ENCODE measurements at regions not wholly inside any gene's neighbourhood (a gene's known extent, or its start where the extent isn't known, plus 50 kb on each side); places are given as distances from the start of the nearest gene placed in this dataset.
A peak's percentile ranks its signal among the peaks of the same experiment; 100 is the strongest.

GRCh38 chr12:98418357-98419075 lies 96.9 kb upstream of the TMPO start:
- dilution Hi-C loops (cut with MboI; ENCODE audit: extremely low pct_ligation_motif_present, low sequenced_read_pairs): no loop called here
- DNase-seq (ENCODE audit: low read depth, low spot score): peak; percentile 84
- H3K4me3 ChIP-seq (ENCODE audit: control insufficient read depth in 2 of 3, extremely low read depth in 1 of 3, insufficient read depth in 2 of 3, low read depth in 1 of 3, low read length in 3 of 3): peak overlapping the region in 2 of 3 experiments; percentile 7 to 30
- peak overlapping the region; percentile 22 for H3K27ac ChIP-seq (ENCODE audit: control insufficient read depth, insufficient read depth, low read length)
- TF ChIP-seq CTCF (optimal IDR thresholded peaks at IDR 0.05 in 1 of 3, IDR thresholded peaks at IDR 0.05 in 1 of 3, conservative IDR thresholded peaks at IDR 0.05 in 1 of 3; ENCODE audit: extremely low read depth in 1 of 3, insufficient read depth in 2 of 3, low read length in 3 of 3) (no peak), EZH2 (IDR thresholded peaks at IDR 0.05; ENCODE audit: low read length) (no peak)
- no peaks in the 10 kb centered on the region for H3K27me3 ChIP-seq (ENCODE audit: control insufficient read depth, extremely low read depth, insufficient read depth, low read length)
- no peaks in the 10 kb centered on the region for H4K20me1 ChIP-seq (ENCODE audit: control insufficient read depth, extremely low read depth, insufficient read depth, low read length)
- peaks cover 10% of the 10 kb centered on the region for H3K4me1 ChIP-seq (ENCODE audit: control insufficient read depth, extremely low read depth, insufficient read depth, low read length)
- H3K36me3 ChIP-seq (ENCODE audit: control insufficient read depth in 2 of 2, extremely low read depth in 1 of 2, insufficient read depth in 2 of 2, low read length in 2 of 2): no peaks in the 10 kb centered on the region
- H3K79me2 ChIP-seq (ENCODE audit: control insufficient read depth, insufficient read depth, low read length): no peaks in the 10 kb centered on the region
- no peaks in the 10 kb centered on the region for H3K9me1 ChIP-seq (ENCODE audit: control insufficient read depth, extremely low read depth, insufficient read depth, low read length)
- peak overlapping the region; percentile 67 for H3K4me2 ChIP-seq (ENCODE audit: control insufficient read depth, extremely low read depth, insufficient read depth, low read depth, low read length)
- no peak overlapping the region for H2AFZ ChIP-seq (ENCODE audit: control insufficient read depth, low read length)
- H3K9ac ChIP-seq (ENCODE audit: control insufficient read depth, extremely low read depth, insufficient read depth, low read length): no peak overlapping the region
- FAIRE-seq: peak; percentile 32
- no peaks in the 10 kb centered on the region for H3K9me3 ChIP-seq (ENCODE audit: control insufficient read depth, low read depth, low read length)

- Histone ChIP-seq H3K36me3 (ENCODE audit: control insufficient read depth in 2 of 2, extremely low read depth in 1 of 2, insufficient read depth in 2 of 2, low read length in 2 of 2) (no peaks in the 10 kb centered on the region), H3K9me3 (ENCODE audit: control insufficient read depth, low read depth, low read length) (no peaks in the 10 kb centered on the region), H3K27me3 (ENCODE audit: control insufficient read depth, extremely low read depth, insufficient read depth, low read length) (no peaks in the 10 kb centered on the region), H4K20me1 (ENCODE audit: control insufficient read depth, extremely low read depth, insufficient read depth, low read length) (no peaks in the 10 kb centered on the region), H3K4me2 (ENCODE audit: control insufficient read depth, extremely low read depth, insufficient read depth, low read depth, low read length) (peak overlapping the region; percentile 67), H3K9me1 (ENCODE audit: control insufficient read depth, extremely low read depth, insufficient read depth, low read length) (no peaks in the 10 kb centered on the region), H3K9ac (ENCODE audit: control insufficient read depth, extremely low read depth, insufficient read depth, low read length) (no peak overlapping the region), H3K79me2 (ENCODE audit: control insufficient read depth, insufficient read depth, low read length) (no peaks in the 10 kb centered on the region), H3K4me3 (ENCODE audit: control insufficient read depth in 2 of 3, extremely low read depth in 1 of 3, insufficient read depth in 2 of 3, low read depth in 1 of 3, low read length in 3 of 3) (peak overlapping the region in 1 of 3 experiments; percentile 7), H3K27ac (ENCODE audit: control insufficient read depth, insufficient read depth, low read length) (no peak overlapping the region), H2AFZ (ENCODE audit: control insufficient read depth, low read length) (no peak overlapping the region), H3K4me1 (ENCODE audit: control insufficient read depth, extremely low read depth, insufficient read depth, low read length) (peaks cover 10% of the 10 kb centered on the region)
- dilution Hi-C loops (cut with MboI; ENCODE audit: extremely low pct_ligation_motif_present, low sequenced_read_pairs): no loop called here
- FAIRE-seq (no peak), DNase-seq (ENCODE audit: low read depth, low spot score) (no peak)
- no peak for TF ChIP-seq CTCF (optimal IDR thresholded peaks at IDR 0.05 in 1 of 3, IDR thresholded peaks at IDR 0.05 in 1 of 3, conservative IDR thresholded peaks at IDR 0.05 in 1 of 3; ENCODE audit: extremely low read depth in 1 of 3, insufficient read depth in 2 of 3, low read length in 3 of 3)
- no peak for TF ChIP-seq EZH2 (IDR thresholded peaks at IDR 0.05; ENCODE audit: low read length)
Measured at GRCh38 chr12:98419081-98419794, 96.2 kb upstream of the TMPO start.

Measured in keratinocyte (primary cell).